Keratinocyte (primary cell): ENCODE measurements at regions not wholly inside any gene's neighbourhood (a gene's known extent, or its start where the extent isn't known, plus 50 kb on each side); places are given as distances from the start of the nearest gene placed in this dataset.

ENCODE experiments used
- EZH2 ChIP-seq: IDR thresholded peaks from one replicate; pipeline ENCODE4 v1.6.1; 2012; ENCODE audit warnings: inconsistent platforms, mild to moderate bottlenecking, low read length, moderate library complexity
- TF ChIP-seq, protein P1 (sequence below), 3 experiments: IDR thresholded peaks in 1 of 3; conservative IDR thresholded peaks in 1 of 3; optimal IDR thresholded peaks in 1 of 3; 2 replicates in 2 of 3; 3 replicates in 1 of 3; pipeline versions ENCODE3 to v1.5.1; 2011; ENCODE audit warnings: low read length in 3 of 3, mild to moderate bottlenecking in 3 of 3, moderate library complexity in 2 of 3, control low read depth in 1 of 3, inconsistent platforms in 1 of 3; ENCODE audit not compliant: insufficient read depth in 2 of 3; ENCODE audit errors: extremely low read depth in 1 of 3

DNA sequence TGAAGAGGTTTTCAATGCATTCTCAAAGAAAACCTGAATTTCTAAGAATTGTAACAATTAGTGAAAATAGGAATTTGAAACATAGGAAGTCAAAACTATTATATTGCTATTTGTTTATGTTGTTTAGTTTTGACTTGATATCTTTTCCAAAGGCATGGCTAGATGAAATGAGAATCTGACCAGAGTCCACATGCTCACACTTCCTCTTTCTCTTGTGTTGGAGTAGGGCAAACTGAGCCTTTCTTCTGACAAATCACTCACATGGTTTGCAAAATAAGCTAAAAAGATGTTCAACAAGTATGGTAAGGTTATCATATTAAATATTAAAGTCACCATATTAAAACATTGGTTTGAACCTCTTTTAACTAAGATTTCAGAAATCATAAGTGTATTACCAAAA lies 512.6 kb downstream of the ISL1 start:
- TF ChIP-seq, protein P1, sequence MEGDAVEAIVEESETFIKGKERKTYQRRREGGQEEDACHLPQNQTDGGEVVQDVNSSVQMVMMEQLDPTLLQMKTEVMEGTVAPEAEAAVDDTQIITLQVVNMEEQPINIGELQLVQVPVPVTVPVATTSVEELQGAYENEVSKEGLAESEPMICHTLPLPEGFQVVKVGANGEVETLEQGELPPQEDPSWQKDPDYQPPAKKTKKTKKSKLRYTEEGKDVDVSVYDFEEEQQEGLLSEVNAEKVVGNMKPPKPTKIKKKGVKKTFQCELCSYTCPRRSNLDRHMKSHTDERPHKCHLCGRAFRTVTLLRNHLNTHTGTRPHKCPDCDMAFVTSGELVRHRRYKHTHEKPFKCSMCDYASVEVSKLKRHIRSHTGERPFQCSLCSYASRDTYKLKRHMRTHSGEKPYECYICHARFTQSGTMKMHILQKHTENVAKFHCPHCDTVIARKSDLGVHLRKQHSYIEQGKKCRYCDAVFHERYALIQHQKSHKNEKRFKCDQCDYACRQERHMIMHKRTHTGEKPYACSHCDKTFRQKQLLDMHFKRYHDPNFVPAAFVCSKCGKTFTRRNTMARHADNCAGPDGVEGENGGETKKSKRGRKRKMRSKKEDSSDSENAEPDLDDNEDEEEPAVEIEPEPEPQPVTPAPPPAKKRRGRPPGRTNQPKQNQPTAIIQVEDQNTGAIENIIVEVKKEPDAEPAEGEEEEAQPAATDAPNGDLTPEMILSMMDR (optimal IDR thresholded peaks at IDR 0.05 in 1 of 3, IDR thresholded peaks at IDR 0.05 in 1 of 3, conservative IDR thresholded peaks at IDR 0.05 in 1 of 3; ENCODE audit: extremely low read depth in 1 of 3, insufficient read depth in 2 of 3, low read length in 3 of 3), result no peak
- no peak for TF ChIP-seq EZH2
